GM06990 (cell line): ENCODE measurements at regions not wholly inside any gene's neighbourhood (a gene's known extent, or its start where the extent isn't known, plus 50 kb on each side); places are given as distances from the start of the nearest gene placed in this dataset.

ENCODE experiments used
- DNase-seq: peaks from one replicate; pipeline ENCODE4 v3.0.0-alpha.2; 2011; ENCODE audit not compliant: insufficient read length; ENCODE audit errors: extremely low read depth
- H3K27me3 ChIP-seq: replicated peaks from 2 replicates; pipeline ENCODE4 v1.6.0; 2011; ENCODE audit warnings: low read length; ENCODE audit not compliant: control insufficient read depth, insufficient read depth
- H3K36me3 ChIP-seq: 2 replicates; pipeline ENCODE4 v1.5.1; 2011; ENCODE audit warnings: low read length; ENCODE audit not compliant: control insufficient read depth, insufficient read depth
- H3K4me3 ChIP-seq: replicated peaks from 2 replicates; pipeline ENCODE4 v1.5.1; 2011; ENCODE audit warnings: low read depth, mild to moderate bottlenecking, control low read depth, low read length
- CTCF ChIP-seq: IDR thresholded peaks from 2 replicates; pipeline ENCODE4 v1.5.1; 2011; ENCODE audit warnings: low read length, control low read depth, mild to moderate bottlenecking, inconsistent platforms; ENCODE audit not compliant: insufficient read depth, poor library complexity, severe bottlenecking

- Histone ChIP-seq H3K4me3 (no peak overlapping the region), H3K36me3 (no peaks in the 10 kb centered on the region), H3K27me3 (no peaks in the 10 kb centered on the region)
- TF ChIP-seq CTCF: no peak
- DNase-seq: no peak
These were observed 555.8 kb upstream of the IL12A start for GRCh38 chr3:159432682-159433340.

GRCh38 chr3:159439346-159439745 lies 549.3 kb upstream of the IL12A start:
- DNase-seq: no peak
- Histone ChIP-seq H3K4me3 (no peak overlapping the region), H3K36me3 (no peaks in the 10 kb centered on the region), H3K27me3 (no peaks in the 10 kb centered on the region)
- TF ChIP-seq CTCF: no peak

- Histone ChIP-seq H3K27me3 (no peaks in the 10 kb centered on the region), H3K4me3 (no peak overlapping the region), H3K36me3 (no peaks in the 10 kb centered on the region)
- TF ChIP-seq CTCF: no peak
- no peak for DNase-seq
These were observed 547.4 kb upstream of the IL12A start for GRCh38 chr3:159441279-159441678.

- no peak for DNase-seq
These were observed 545.4 kb upstream of the IL12A start for GRCh38 chr3:159443266-159443665.

GRCh38 chr3:159447841-159448240 lies 540.8 kb upstream of the IL12A start:
- Histone ChIP-seq H3K36me3 (no peaks in the 10 kb centered on the region), H3K4me3 (no peak overlapping the region), H3K27me3 (no peaks in the 10 kb centered on the region; the same call in 1 of the 2 replicates)
- TF ChIP-seq CTCF: no peak
- no peak for DNase-seq

More at GRCh38 chr3:159443266-159443665, 545.4 kb upstream of the IL12A start:
- Histone ChIP-seq H3K4me3 (no peak overlapping the region), H3K36me3 (no peaks in the 10 kb centered on the region), H3K27me3 (no peaks in the 10 kb centered on the region; the same call in 1 of the 2 replicates)
- TF ChIP-seq CTCF: no peak

GRCh38 chr3:159448902-159449301 lies 539.7 kb upstream of the IL12A start:
- no peaks in the 10 kb centered on the region; the same call in 1 of the 2 replicates for H3K27me3 ChIP-seq
- TF ChIP-seq CTCF: no peak
- no peaks in the 10 kb centered on the region for H3K36me3 ChIP-seq
- DNase-seq: no peak
- H3K4me3 ChIP-seq: no peak overlapping the region
